ENCODE measurements at regions not wholly inside any gene's neighbourhood (a gene's known extent, or its start where the extent isn't known, plus 50 kb on each side); places are given as distances from the start of the nearest gene placed in this dataset.
A peak's percentile ranks its signal among the peaks of the same experiment; 100 is the strongest.

GRCh38 chr3:33919312-33920120 is 121.1 kb downstream of the PDCD6IP start:
- FAIRE-seq (peak; percentile 58), DNase-seq (ENCODE audit: insufficient read length, low spot score) (peak; percentile 19)
- no peak for TF ChIP-seq CTCF (IDR thresholded peaks at IDR 0.05; ENCODE audit: insufficient read depth, missing control alignments)

DNA sequence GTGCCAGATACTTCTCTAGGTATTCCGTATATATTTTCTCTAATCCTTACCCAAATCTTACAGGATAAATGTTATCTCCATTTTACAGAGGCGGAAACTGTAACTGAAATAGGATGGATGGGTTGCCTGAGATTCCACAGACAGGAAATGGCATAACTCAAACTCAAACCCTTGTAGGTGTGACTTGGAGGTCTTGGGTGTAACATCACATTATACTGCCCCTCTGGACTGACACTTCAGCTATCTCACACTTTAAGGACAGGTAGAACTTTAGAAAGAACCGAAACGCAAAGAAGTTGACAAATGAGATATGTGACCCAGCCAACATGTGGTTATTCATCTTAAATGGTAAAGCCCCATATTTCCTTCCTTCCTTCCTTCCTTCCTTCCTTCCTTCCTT is 122.1 kb downstream of the PDCD6IP start:
- TF ChIP-seq CTCF (IDR thresholded peaks at IDR 0.05; ENCODE audit: insufficient read depth, missing control alignments), result no peak
- FAIRE-seq, result no peak
- DNase-seq (ENCODE audit: insufficient read length, low spot score), result no peak

GRCh38 chr3:33921608-33922007 is 123.2 kb downstream of the PDCD6IP start:
- DNase-seq (ENCODE audit: insufficient read length, low spot score) (no peak), FAIRE-seq (no peak)
- no peak for TF ChIP-seq CTCF (IDR thresholded peaks at IDR 0.05; ENCODE audit: insufficient read depth, missing control alignments)

GRCh38 chr3:33926998-33927605 is 128.7 kb downstream of the PDCD6IP start:
- DNase-seq (ENCODE audit: insufficient read length, low spot score) (no peak), FAIRE-seq (no peak)
- TF ChIP-seq CTCF (IDR thresholded peaks at IDR 0.05; ENCODE audit: insufficient read depth, missing control alignments), result no peak

DNA sequence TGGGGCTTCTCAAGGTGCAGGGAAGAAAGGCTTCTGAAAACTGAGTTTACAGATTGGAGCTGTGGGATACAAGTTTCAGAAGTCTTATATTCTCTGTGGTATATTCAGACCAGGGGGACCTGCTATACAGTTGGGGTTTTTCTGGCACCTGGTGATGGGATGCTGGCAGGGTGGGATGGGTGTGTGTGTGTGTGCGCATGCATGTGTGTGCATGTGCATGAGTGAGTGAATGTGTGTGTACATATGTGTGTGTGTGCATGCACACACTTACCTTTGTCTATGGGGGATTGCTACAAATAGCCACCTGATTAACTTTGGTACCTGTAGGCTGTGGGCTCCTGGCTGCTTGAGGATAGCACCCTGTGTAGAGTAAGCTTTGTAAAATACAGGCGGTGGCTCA is 131.4 kb downstream of the PDCD6IP start:
- DNase-seq (ENCODE audit: insufficient read length, low spot score) (no peak), FAIRE-seq (no peak)
- no peak for TF ChIP-seq CTCF (IDR thresholded peaks at IDR 0.05; ENCODE audit: insufficient read depth, missing control alignments)

- FAIRE-seq (no peak), DNase-seq (ENCODE audit: insufficient read length, low spot score) (no peak)
- no peak for TF ChIP-seq CTCF (IDR thresholded peaks at IDR 0.05; ENCODE audit: insufficient read depth, missing control alignments)
Observed at GRCh38 chr3:33931512-33931911, 133.1 kb downstream of the PDCD6IP start.

Data from D721Med (cell line).